PFSK-1 (cell line): ENCODE measurements at regions not wholly inside any gene's neighbourhood (a gene's known extent, or its start where the extent isn't known, plus 50 kb on each side); places are given as distances from the start of the nearest gene placed in this dataset.

Source experiments
- FOXP2 ChIP-seq: optimal IDR thresholded peaks from 2 replicates; pipeline ENCODE3; 2011; ENCODE audit warnings: borderline replicate concordance, control low read depth, inconsistent platforms; ENCODE audit not compliant: insufficient read depth; ENCODE audit errors: extremely low read length, extremely low read depth
- POLR2AphosphoS5 ChIP-seq: IDR thresholded peaks from 2 replicates; pipeline ENCODE4 v1.6.1; 2012; ENCODE audit warnings: low read depth, mild to moderate bottlenecking, control low read depth, low read length, moderate library complexity
- SIN3A ChIP-seq: IDR thresholded peaks from 2 replicates; pipeline ENCODE4 v1.6.1; 2012; ENCODE audit warnings: mild to moderate bottlenecking, low read length, moderate library complexity, borderline replicate concordance; ENCODE audit not compliant: insufficient read depth
- TAF1 ChIP-seq: IDR thresholded peaks from 2 replicates; pipeline ENCODE4 v1.6.1; 2012; ENCODE audit warnings: low read length, control low read depth, borderline replicate concordance; ENCODE audit not compliant: insufficient read depth
- TF ChIP-seq, protein P1 (sequence below), 2 experiments: IDR thresholded peaks; 2 replicates each; pipeline versions ENCODE4 v1.6.1 to v1.8.0; 2011 to 2012; ENCODE audit warnings: low read depth in 2 of 2, low read length in 2 of 2, control low read depth in 1 of 2, inconsistent platforms in 1 of 2, mild to moderate bottlenecking in 1 of 2, moderate library complexity in 1 of 2; ENCODE audit not compliant: insufficient read depth in 1 of 2

GRCh38 chr2:47282621-47283272 is 86.4 kb upstream of the EPCAM start:
- TF ChIP-seq POLR2AphosphoS5 = no peak
- TF ChIP-seq FOXP2 = no peak
- TF ChIP-seq, protein P1, sequence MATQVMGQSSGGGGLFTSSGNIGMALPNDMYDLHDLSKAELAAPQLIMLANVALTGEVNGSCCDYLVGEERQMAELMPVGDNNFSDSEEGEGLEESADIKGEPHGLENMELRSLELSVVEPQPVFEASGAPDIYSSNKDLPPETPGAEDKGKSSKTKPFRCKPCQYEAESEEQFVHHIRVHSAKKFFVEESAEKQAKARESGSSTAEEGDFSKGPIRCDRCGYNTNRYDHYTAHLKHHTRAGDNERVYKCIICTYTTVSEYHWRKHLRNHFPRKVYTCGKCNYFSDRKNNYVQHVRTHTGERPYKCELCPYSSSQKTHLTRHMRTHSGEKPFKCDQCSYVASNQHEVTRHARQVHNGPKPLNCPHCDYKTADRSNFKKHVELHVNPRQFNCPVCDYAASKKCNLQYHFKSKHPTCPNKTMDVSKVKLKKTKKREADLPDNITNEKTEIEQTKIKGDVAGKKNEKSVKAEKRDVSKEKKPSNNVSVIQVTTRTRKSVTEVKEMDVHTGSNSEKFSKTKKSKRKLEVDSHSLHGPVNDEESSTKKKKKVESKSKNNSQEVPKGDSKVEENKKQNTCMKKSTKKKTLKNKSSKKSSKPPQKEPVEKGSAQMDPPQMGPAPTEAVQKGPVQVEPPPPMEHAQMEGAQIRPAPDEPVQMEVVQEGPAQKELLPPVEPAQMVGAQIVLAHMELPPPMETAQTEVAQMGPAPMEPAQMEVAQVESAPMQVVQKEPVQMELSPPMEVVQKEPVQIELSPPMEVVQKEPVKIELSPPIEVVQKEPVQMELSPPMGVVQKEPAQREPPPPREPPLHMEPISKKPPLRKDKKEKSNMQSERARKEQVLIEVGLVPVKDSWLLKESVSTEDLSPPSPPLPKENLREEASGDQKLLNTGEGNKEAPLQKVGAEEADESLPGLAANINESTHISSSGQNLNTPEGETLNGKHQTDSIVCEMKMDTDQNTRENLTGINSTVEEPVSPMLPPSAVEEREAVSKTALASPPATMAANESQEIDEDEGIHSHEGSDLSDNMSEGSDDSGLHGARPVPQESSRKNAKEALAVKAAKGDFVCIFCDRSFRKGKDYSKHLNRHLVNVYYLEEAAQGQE (IDR thresholded peaks at IDR 0.05; ENCODE audit: insufficient read depth in 1 of 2, low read depth in 2 of 2, low read length in 2 of 2) = no peak
- TF ChIP-seq TAF1 = no peak
- no peak for TF ChIP-seq SIN3A

GRCh38 chr2:47277987-47278386 is 91.1 kb upstream of the EPCAM start:
- TF ChIP-seq POLR2AphosphoS5 = no peak

- TF ChIP-seq, protein P1 (IDR thresholded peaks at IDR 0.05; ENCODE audit: insufficient read depth in 1 of 2, low read depth in 2 of 2, low read length in 2 of 2) = no peak
- TF ChIP-seq FOXP2 (no peak), SIN3A (no peak), TAF1 (no peak), POLR2AphosphoS5 (no peak)
These were observed 91.9 kb upstream of the EPCAM start for GRCh38 chr2:47277187-47277586.

DNA sequence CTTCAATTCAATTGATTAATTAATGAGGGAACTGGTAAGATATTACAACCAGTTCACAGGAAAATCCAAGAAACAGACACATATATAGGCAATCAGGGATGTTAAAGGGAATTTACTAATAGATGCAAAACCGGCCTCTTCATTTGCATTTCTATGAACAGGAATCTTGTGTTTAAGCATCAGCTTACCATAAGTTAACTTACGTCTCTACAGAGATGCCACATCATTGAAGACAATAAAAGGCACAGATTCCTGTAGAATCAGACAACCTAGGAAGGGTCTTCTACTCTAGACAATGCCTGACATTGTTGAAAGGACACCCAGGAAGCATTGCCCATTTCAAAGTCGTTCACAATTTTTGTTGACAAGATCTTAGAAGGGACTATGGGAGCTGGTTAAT is 93.0 kb upstream of the EPCAM start:
- TF ChIP-seq SIN3A = no peak
- no peak for TF ChIP-seq POLR2AphosphoS5
- TF ChIP-seq FOXP2 = no peak
- TF ChIP-seq, protein P1 (IDR thresholded peaks at IDR 0.05; ENCODE audit: insufficient read depth in 1 of 2, low read depth in 2 of 2, low read length in 2 of 2) = no peak

DNA sequence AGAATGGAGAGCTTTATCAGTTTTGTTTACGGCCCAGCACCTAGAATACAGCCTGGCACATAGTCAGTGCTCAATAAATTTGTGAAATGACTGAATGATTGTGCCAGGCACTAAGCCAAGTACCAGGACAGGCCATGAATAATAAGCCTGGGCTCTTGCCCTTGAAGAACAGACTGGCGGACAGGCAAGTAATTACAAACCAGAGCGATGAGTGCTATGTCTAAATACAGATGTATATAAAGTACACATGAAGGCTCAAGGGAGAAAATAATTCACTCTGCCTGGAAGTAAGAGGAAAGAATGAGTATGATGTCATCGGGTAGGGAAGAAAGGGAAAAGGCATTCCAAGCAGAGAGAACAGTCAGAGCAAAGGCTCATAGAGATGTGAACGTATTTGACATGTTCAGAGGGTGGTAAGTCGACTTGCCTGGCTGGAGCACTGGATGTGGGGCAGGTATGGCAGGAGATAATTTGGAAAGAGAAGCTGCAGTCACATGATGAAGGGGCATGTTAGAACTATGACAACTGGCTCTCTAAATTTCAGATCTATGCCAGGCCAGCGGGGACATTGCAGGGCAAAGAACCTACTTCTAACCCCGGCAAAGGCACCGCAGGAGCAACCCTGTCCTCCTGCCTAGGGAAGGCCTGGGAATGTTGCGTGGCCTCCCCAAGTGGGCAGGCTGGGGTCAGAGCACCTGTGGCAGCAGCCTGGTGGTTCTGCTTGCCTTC is 94.9 kb upstream of the EPCAM start:
- TF ChIP-seq FOXP2 = no peak
- TF ChIP-seq SIN3A = no peak
- TF ChIP-seq, protein P1 (IDR thresholded peaks at IDR 0.05; ENCODE audit: insufficient read depth in 1 of 2, low read depth in 2 of 2, low read length in 2 of 2) = no peak
